Natural killer cell treated with Interleukin-12 subunit alpha and Interleukin-12 subunit beta and Interleukin-15 and Interleukin-18, amount 100 ng/mL, for 72 hours (primary cell): ENCODE measurements at regions not wholly inside any gene's neighbourhood (a gene's known extent, or its start where the extent isn't known, plus 50 kb on each side); places are given as distances from the start of the nearest gene placed in this dataset.

Source experiments
- ATAC-seq, 2 donors: fragments of 150-1000 bp; cut with Tn5 transposase in 1 of 2; sonication (Bioruptor Pico), chemical (Tn5 transposase) in 1 of 2; 2 replicates each; pipeline ENCODE4 v1.10.0; 2021
- DNase-seq: peaks from one replicate; pipeline ENCODE4 v3.0.0; 2022; ENCODE audit warnings: low spot score
- H3K27ac Mint-ChIP-seq, 2 donors: 1 replicate in 1 of 2; 2 replicates in 1 of 2; pipeline ENCODE4 v1.8.0; 2022; ENCODE audit warnings: mixed read lengths in 2 of 2, mild to moderate bottlenecking in 1 of 2, moderate library complexity in 1 of 2
- H3K27me3 Mint-ChIP-seq, 2 donors: 1 replicate in 1 of 2; 2 replicates in 1 of 2; pipeline ENCODE4 v1.8.0; 2022; ENCODE audit warnings: mixed read lengths in 2 of 2
- H3K36me3 Mint-ChIP-seq: one replicate; pipeline ENCODE4 v1.8.0; 2022; ENCODE audit warnings: mixed read lengths
- H3K4me1 Mint-ChIP-seq, 2 donors: 1 replicate in 1 of 2; 2 replicates in 1 of 2; pipeline ENCODE4 v1.8.0; 2022; ENCODE audit warnings: low read depth in 2 of 2, mixed read lengths in 2 of 2, mild to moderate bottlenecking in 1 of 2
- H3K4me3 Mint-ChIP-seq: one replicate; pipeline ENCODE4 v1.8.0; 2022; ENCODE audit warnings: mixed read lengths
- H3K9me3 Mint-ChIP-seq: 2 replicates; pipeline ENCODE4 v1.8.0; 2022; ENCODE audit warnings: mixed read lengths

GRCh38 chr22:48161298-48161697 is 1398.8 kb downstream of the TBC1D22A start:
- Mint-ChIP-seq H3K27ac (no peak overlapping the region), H3K27me3 (peaks cover 13% of the 10 kb centered on the region in 2 donors), H3K4me3 (no peak overlapping the region), H3K36me3 (no peaks in the 10 kb centered on the region), H3K4me1 (no peaks in the 10 kb centered on the region), H3K9me3 (no peaks in the 10 kb centered on the region)
- DNase-seq (no peak), ATAC-seq (no peak)

GRCh38 chr22:48157676-48158075 is 1395.2 kb downstream of the TBC1D22A start:
- Mint-ChIP-seq H3K36me3 (no peaks in the 10 kb centered on the region), H3K9me3 (no peaks in the 10 kb centered on the region), H3K27me3 (peaks cover 6% of the 10 kb centered on the region in 2 donors), H3K27ac (no peak overlapping the region), H3K4me3 (no peak overlapping the region), H3K4me1 (no peaks in the 10 kb centered on the region)
- no peak for DNase-seq
- no peak for ATAC-seq

- Mint-ChIP-seq H3K4me3 (no peak overlapping the region), H3K9me3 (no peaks in the 10 kb centered on the region), H3K27me3 (peaks cover 6% of the 10 kb centered on the region in 2 donors), H3K36me3 (no peaks in the 10 kb centered on the region), H3K4me1 (no peaks in the 10 kb centered on the region), H3K27ac (no peak overlapping the region)
- no peak for ATAC-seq
- DNase-seq, result no peak
Observed at GRCh38 chr22:48156603-48157355, 1394.3 kb downstream of the TBC1D22A start.

- no peak for ATAC-seq
Observed at GRCh38 chr22:48155446-48155845, 1393.0 kb downstream of the TBC1D22A start.

GRCh38 chr22:48154943-48155240 is 1392.4 kb downstream of the TBC1D22A start:
- Mint-ChIP-seq H3K4me1 (no peaks in the 10 kb centered on the region), H3K27me3 (peaks cover 0 to 6% of the 10 kb centered on the region in 2 donors), H3K27ac (no peak overlapping the region), H3K9me3 (no peaks in the 10 kb centered on the region), H3K4me3 (no peak overlapping the region), H3K36me3 (no peaks in the 10 kb centered on the region)
- DNase-seq (no peak), ATAC-seq (no peak)

More at GRCh38 chr22:48155446-48155845, 1393.0 kb downstream of the TBC1D22A start:
- H3K36me3 Mint-ChIP-seq, result no peaks in the 10 kb centered on the region
- no peaks in the 10 kb centered on the region for H3K4me1 Mint-ChIP-seq
- no peak overlapping the region for H3K4me3 Mint-ChIP-seq
- peaks cover 0 to 6% of the 10 kb centered on the region in 2 donors for H3K27me3 Mint-ChIP-seq
- no peak overlapping the region for H3K27ac Mint-ChIP-seq
- no peaks in the 10 kb centered on the region for H3K9me3 Mint-ChIP-seq
- no peak for DNase-seq

GRCh38 chr22:48154169-48154942 is 1391.9 kb downstream of the TBC1D22A start:
- Mint-ChIP-seq H3K36me3 (no peaks in the 10 kb centered on the region), H3K4me1 (no peaks in the 10 kb centered on the region), H3K9me3 (no peaks in the 10 kb centered on the region), H3K4me3 (no peak overlapping the region), H3K27ac (no peak overlapping the region), H3K27me3 (peaks cover 0 to 6% of the 10 kb centered on the region in 2 donors)
- DNase-seq, result no peak
- no peak for ATAC-seq

- Mint-ChIP-seq H3K4me1 (no peaks in the 10 kb centered on the region), H3K4me3 (no peak overlapping the region), H3K27me3 (peaks cover 0 to 3% of the 10 kb centered on the region in 2 donors), H3K36me3 (no peaks in the 10 kb centered on the region), H3K9me3 (no peaks in the 10 kb centered on the region), H3K27ac (no peak overlapping the region)
- ATAC-seq (no peak), DNase-seq (no peak)
Observed at GRCh38 chr22:48153726-48154125, 1391.3 kb downstream of the TBC1D22A start.

- Mint-ChIP-seq H3K27ac (no peak overlapping the region), H3K4me3 (no peak overlapping the region)
Observed at GRCh38 chr22:48152916-48153315, 1390.5 kb downstream of the TBC1D22A start.

GRCh38 chr22:48152164-48152775 is 1389.8 kb downstream of the TBC1D22A start:
- DNase-seq, result no peak
- no peak overlapping the region for H3K27ac Mint-ChIP-seq
- peaks cover 0 to 2% of the 10 kb centered on the region in 2 donors for H3K27me3 Mint-ChIP-seq
- H3K4me1 Mint-ChIP-seq, result no peaks in the 10 kb centered on the region
- no peak overlapping the region for H3K4me3 Mint-ChIP-seq
- H3K9me3 Mint-ChIP-seq, result no peaks in the 10 kb centered on the region
- no peaks in the 10 kb centered on the region for H3K36me3 Mint-ChIP-seq
- ATAC-seq, result peak in 1 of 2 donors; percentile 8

More at GRCh38 chr22:48152916-48153315, 1390.5 kb downstream of the TBC1D22A start:
- H3K27me3 Mint-ChIP-seq, result peaks cover 0 to 3% of the 10 kb centered on the region in 2 donors
- no peak for DNase-seq
- H3K9me3 Mint-ChIP-seq, result no peaks in the 10 kb centered on the region
- ATAC-seq, result no peak
- H3K4me1 Mint-ChIP-seq, result no peaks in the 10 kb centered on the region
- H3K36me3 Mint-ChIP-seq, result no peaks in the 10 kb centered on the region

GRCh38 chr22:48151641-48152040 is 1389.2 kb downstream of the TBC1D22A start:
- ATAC-seq (no peak), DNase-seq (no peak)
- H3K27me3 Mint-ChIP-seq, result peaks cover 0 to 4% of the 10 kb centered on the region in 2 donors
- H3K27ac Mint-ChIP-seq, result no peak overlapping the region
- no peak overlapping the region for H3K4me3 Mint-ChIP-seq
- no peaks in the 10 kb centered on the region for H3K36me3 Mint-ChIP-seq
- H3K9me3 Mint-ChIP-seq, result no peaks in the 10 kb centered on the region
- H3K4me1 Mint-ChIP-seq, result no peaks in the 10 kb centered on the region

- Mint-ChIP-seq H3K4me3 (no peak overlapping the region), H3K27ac (no peak overlapping the region), H3K36me3 (no peaks in the 10 kb centered on the region), H3K4me1 (no peaks in the 10 kb centered on the region), H3K27me3 (peaks cover 20 to 29% of the 10 kb centered on the region in 2 donors), H3K9me3 (no peaks in the 10 kb centered on the region)
- ATAC-seq (no peak), DNase-seq (no peak)
Observed at GRCh38 chr22:48147831-48148230, 1385.4 kb downstream of the TBC1D22A start.

GRCh38 chr22:48147404-48147803 is 1385.0 kb downstream of the TBC1D22A start:
- peaks cover 20 to 29% of the 10 kb centered on the region in 2 donors for H3K27me3 Mint-ChIP-seq

GRCh38 chr22:48146426-48146825 is 1384.0 kb downstream of the TBC1D22A start:
- DNase-seq, result no peak
- Mint-ChIP-seq H3K4me1 (no peaks in the 10 kb centered on the region), H3K9me3 (no peaks in the 10 kb centered on the region), H3K36me3 (no peaks in the 10 kb centered on the region), H3K4me3 (no peak overlapping the region), H3K27ac (no peak overlapping the region), H3K27me3 (peaks cover 20 to 29% of the 10 kb centered on the region in 2 donors)
- ATAC-seq, result no peak

More at GRCh38 chr22:48147404-48147803, 1385.0 kb downstream of the TBC1D22A start:
- ATAC-seq, result no peak
- Mint-ChIP-seq H3K36me3 (no peaks in the 10 kb centered on the region), H3K9me3 (no peaks in the 10 kb centered on the region), H3K4me3 (no peak overlapping the region), H3K4me1 (no peaks in the 10 kb centered on the region), H3K27ac (no peak overlapping the region)
- no peak for DNase-seq

- Mint-ChIP-seq H3K36me3 (no peaks in the 10 kb centered on the region), H3K27me3 (peaks cover 20 to 29% of the 10 kb centered on the region in 2 donors), H3K9me3 (no peaks in the 10 kb centered on the region), H3K4me1 (no peaks in the 10 kb centered on the region), H3K4me3 (no peak overlapping the region), H3K27ac (no peak overlapping the region)
- DNase-seq (no peak), ATAC-seq (no peak)
Observed at GRCh38 chr22:48145738-48146137, 1383.3 kb downstream of the TBC1D22A start.
